Activated CD4-positive, alpha-beta T cell treated with anti-CD3 and anti-CD28 coated beads, Interleukin-2, amount 50 U/mL, for 4 hours (primary cell): ENCODE measurements at regions not wholly inside any gene's neighbourhood (a gene's known extent, or its start where the extent isn't known, plus 50 kb on each side); places are given as distances from the start of the nearest gene placed in this dataset.
"Not testable (repeated sequence)": the region's sequence is repeated elsewhere in the genome, so short reads cannot be mapped to it uniquely, and the experiment has no call there.

ENCODE experiments used
- DNase-seq, 2 experiments: peaks; one replicate each; pipeline ENCODE4 v3.0.0-alpha.2; 2020

- no peak for DNase-seq
These were observed 124.1 kb downstream of the ZNF365 start for GRCh38 chr10:62498271-62498670.

- not testable (repeated sequence) for DNase-seq
These were observed 125.9 kb downstream of the ZNF365 start for GRCh38 chr10:62500116-62500515.

DNA sequence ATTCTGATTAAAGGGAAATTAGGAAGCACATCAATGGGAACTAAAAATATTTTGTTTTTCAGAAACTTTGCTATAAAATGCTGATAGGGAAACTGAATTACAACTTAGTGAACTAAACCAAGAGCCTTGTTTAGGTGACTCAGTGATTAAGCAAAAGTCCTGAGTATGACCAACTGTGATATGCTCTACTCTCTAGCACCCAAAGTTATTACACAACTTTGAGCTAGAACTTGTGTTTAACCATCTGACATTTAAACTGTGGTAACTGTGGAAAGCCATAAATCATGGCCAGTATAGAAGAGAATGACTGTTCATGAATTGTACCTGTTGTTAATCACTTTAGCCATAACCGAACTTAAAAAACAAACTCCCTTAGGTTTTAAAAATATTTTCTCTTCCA is 127.4 kb downstream of the ZNF365 start:
- DNase-seq: no peak

DNA sequence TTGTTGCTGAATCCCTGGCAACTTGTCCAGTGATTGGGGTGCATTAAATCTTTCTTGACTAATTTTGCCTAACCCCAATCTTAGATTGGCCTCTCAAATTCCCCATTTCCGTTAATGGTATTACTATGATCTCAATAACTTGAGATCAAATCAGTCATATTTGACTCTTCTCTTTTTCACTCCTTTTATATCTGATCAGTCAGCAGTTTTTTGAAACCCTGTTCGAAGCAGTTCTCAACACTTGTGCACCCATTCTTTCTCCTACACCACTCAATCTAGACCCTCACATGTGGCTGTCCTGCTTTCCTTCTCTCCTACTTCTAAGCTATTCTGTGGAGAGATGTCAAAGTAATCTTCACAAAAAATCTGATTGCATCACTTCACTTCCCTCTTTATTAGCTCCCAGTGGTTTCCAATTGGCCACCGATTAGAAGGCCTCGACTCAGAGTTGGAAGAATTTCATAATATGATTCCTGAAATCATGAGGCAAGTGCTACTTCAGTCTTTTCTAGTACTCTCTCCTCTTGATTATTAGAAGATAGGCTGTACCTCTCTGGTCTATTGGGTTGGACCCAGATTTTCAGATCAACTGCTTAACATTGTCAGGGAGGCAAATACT is 128.9 kb downstream of the ZNF365 start:
- DNase-seq: no peak

DNA sequence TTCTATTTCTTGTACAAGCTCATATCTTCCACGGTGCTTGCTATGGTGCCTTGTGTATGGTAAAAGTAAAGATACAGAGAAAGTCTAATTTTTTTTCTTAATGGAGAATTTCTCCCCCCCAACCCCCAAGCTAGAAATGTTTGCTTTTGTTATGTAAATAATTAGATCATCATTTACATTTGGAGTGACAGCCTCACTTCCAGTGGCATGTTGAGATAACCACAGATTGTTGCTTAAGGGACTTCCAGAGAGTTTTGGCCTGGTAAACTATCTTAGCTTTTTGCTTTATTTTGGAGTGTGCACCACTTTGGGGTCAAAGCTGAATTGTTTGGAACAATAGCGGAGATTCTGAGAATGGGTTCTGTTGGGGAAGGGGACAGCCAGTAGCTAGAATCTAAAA is 129.7 kb downstream of the ZNF365 start:
- no peak for DNase-seq

DNA sequence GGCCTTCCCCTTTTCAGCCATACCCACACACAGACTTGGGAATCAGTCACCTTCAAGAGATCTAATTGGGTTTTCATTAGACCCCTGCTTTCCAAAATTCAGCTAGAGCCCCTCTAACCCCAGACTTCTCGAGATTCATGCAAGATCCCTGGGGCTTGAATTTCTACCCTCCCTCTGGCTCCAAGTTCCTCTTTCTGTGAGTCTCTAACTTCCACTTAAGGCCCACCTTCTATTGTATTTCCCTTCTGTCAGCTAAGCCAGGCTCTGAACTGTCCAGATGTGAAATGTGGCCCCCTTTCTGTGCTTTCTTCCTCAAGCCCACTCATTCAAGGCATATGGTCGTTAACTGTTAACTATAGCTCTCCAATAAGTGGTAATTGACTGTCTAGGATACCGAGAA is 132.2 kb downstream of the ZNF365 start:
- no peak for DNase-seq

- no peak for DNase-seq
These were observed 137.1 kb downstream of the ZNF365 start for GRCh38 chr10:62511238-62511637.

- DNase-seq: no peak
These were observed 137.5 kb downstream of the ZNF365 start for GRCh38 chr10:62511656-62512055.

- DNase-seq: no peak
These were observed 138.7 kb downstream of the ZNF365 start for GRCh38 chr10:62512732-62513475.

GRCh38 chr10:62514079-62514693 is 140.0 kb downstream of the ZNF365 start:
- DNase-seq: no peak

GRCh38 chr10:62517252-62517651 is 143.1 kb downstream of the ZNF365 start:
- no peak for DNase-seq

- no peak for DNase-seq
These were observed 153.1 kb downstream of the ZNF365 start for GRCh38 chr10:62527019-62527827.

DNA sequence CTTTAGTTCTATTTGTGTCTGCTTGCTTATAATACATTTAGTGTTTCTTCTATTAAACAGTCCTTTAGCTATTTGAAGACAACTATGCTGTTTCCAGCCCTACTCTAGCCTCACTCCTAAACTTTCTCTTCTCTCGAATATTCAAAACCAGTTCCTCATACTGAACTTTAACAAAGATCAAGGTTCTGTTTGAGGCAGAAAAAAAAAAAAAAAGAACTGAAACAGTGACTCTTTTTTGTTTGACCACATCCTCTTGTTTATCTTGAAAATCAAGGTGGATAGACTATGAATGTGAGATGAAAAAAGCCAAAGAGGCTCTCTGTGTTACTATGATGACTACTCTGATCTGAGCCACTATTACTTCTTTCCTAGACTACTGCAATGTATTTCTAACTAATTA is 154.3 kb downstream of the ZNF365 start:
- DNase-seq: no peak

DNA sequence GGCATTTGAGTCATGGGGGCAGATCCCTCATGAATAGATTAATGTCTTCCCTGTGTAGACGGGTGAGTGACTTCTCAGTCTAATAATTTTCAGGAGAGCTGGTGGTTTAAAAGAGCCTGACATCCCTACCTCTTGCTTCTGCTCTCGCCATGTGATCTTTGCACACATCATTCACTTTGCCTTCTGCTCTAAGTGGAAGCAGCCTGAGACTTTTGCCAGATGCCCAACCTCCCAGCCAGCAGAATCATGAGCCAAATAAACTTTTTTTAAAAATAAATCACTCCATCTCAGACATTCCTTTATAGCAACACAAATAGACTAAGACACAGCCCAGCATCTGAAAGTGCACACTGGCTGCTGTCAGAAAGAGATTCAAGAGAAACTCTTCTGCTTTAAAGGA is 155.2 kb downstream of the ZNF365 start:
- DNase-seq: no peak

DNA sequence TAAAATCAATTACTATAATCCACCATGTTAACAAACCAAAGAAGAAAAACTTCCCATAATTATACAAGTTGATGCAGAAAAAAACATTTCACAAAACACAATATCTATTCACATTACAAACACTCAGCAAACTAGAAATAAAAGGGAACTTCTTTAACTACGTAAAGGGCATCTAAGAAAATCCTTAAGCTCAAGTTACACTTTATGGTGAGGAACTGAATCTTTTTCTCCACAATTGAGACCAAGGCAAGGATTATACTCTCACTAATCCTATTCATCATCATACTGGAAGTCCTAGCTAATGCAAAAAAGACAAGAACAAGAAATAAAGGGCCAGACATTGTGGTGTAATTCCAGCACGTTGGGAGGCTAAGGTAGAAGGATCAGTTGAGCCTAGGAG is 159.9 kb downstream of the ZNF365 start:
- DNase-seq: no peak

- DNase-seq: no peak
These were observed 164.4 kb downstream of the ZNF365 start for GRCh38 chr10:62538606-62539005.

DNA sequence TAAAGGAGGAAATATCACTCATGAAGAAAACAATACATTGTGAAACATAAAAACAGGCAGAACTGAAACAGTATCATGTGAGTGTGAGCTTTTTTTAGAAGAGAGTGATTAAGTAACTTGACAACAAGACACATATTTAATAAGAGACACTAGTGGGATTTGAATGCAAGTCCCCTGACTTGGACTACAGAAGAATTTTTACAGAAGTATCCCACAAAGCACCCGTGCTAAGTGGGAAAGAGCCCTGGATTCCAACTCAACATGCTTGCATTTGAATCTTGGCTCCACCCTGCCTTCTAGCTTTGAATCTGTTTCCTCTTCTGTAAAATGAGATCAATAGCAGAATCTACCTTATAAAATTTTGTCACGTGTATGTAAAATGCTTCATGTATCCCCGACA is 166.2 kb downstream of the ZNF365 start:
- DNase-seq: no peak

DNA sequence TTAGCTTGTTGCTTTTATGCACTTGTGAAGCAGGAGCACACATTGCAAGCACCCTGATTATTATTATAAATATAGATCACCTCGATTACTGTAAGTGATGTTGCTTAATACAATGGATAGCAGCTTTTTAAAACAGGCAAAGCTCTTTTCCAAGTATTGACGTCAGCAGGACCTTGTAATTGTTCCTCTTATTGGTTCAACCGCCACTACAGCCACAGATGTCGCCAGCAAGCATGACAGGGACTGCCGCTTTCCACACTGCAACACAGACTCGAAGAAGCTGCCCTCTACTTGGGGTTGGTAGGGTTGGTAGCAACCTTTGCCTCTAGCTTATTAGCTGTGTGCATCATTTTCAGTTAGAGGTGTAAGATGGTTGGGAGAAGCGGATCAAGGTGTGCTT is 167.6 kb downstream of the ZNF365 start:
- DNase-seq: no peak

DNA sequence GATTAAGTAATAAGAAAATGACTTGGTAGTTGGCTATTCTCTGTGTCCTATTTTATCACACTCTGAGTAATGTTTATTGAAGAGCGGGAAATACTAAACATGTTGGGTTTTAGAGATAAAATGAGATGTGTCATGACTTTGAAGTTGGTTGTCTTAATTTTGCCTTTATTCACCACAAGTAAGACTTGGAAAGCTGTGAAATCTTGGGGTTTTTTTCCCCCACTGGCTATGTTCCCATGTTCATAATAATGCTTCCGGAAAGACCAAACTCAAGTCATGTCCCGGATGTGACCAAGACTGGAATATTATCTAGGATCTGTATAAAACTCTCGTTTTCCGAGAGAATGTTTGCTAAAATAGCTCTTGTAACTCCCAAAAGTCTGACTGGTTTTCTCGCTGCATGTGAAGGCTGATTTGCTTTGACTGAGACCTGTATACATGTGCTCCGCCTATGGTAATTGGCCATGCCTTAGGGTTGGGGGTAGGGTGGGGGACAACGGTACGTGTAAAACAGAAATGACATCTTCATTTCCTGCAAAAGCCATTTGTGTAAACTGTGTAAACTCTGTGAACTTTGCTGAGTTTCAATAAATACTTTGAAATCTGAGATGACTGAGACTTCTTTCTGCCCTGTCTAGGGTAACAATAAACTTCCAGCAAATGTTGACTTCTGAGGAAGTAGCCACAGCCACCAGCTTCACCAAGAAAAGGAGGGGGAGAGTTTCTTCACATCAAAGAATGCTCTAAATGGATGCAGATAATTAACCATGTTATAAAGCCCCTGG is 169.6 kb downstream of the ZNF365 start:
- no peak for DNase-seq

DNA sequence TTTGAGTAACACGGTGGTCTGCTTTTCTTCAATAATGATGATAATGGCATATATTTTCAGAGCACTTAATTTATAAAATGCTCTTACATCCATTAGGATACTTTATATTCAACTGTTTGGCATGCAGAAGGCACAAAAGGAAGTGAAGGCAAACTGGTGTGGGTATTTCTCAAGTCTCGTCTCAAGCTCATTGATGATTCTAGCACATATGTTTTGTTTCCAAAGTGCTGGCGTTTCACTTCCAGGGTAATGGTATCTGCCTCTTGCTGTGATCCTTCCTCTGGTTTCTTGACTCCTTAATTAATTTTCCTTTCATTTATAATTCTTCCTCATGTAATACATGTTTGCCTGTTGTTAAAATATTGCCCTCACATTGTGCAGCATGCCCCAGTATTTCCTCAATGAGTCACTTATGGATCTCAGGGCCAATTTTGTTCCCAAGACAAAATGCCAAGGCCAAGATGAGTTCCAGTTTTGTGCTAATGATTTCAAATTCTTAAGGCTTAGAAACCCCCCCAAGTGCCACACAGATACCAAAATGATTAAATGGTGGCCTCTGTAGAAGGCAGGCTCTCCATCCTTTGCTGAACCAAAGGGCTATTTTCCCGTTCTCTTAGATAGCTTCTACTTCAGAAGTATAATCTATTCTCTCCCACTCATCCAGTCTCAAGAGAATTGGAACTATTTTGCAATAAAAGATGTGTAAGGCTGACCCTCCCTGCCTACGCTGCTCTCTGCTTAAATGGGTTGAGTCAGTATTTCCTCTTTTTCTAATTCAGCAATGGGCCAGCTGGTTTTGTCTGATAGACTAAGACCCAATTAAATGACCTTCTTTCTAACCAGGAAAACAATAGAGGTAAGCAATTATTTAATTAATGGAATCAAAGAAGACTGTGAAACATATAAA is 171.2 kb downstream of the ZNF365 start:
- DNase-seq: no peak

- DNase-seq: no peak
These were observed 174.5 kb downstream of the ZNF365 start for GRCh38 chr10:62548686-62549085.

GRCh38 chr10:62550173-62550572 is 176.0 kb downstream of the ZNF365 start:
- DNase-seq: no peak
